OCI-LY7 (cell line): ENCODE measurements at regions not wholly inside any gene's neighbourhood (a gene's known extent, or its start where the extent isn't known, plus 50 kb on each side); places are given as distances from the start of the nearest gene placed in this dataset.

Experiments used
- CTCF ChIP-seq: fragments of 200-600 bp; sonication (generic); conservative IDR thresholded peaks from 2 replicates; pipeline ENCODE4 v1.5.1; 2014; ENCODE audit warnings: mild to moderate bottlenecking, antibody characterized with exemption, low read length, moderate library complexity, mixed read lengths
- EZH2phosphoT487 ChIP-seq: fragments of 200-600 bp; sonication (generic); IDR thresholded peaks from 2 replicates; pipeline ENCODE4 v1.6.1; 2018; ENCODE audit warnings: low read depth, borderline replicate concordance, mild to moderate bottlenecking, mixed run types, antibody characterized with exemption, low read length, moderate library complexity, mixed read lengths

- no peak for TF ChIP-seq CTCF
- no peak for TF ChIP-seq EZH2phosphoT487
These were observed 332.2 kb upstream of the KIF2B start for GRCh38 chr17:53490447-53490968.
